HG02885 (cell line): ENCODE measurements at regions not wholly inside any gene's neighbourhood (a gene's known extent, or its start where the extent isn't known, plus 50 kb on each side); places are given as distances from the start of the nearest gene placed in this dataset.
A peak's percentile ranks its signal among the peaks of the same experiment; 100 is the strongest.
"Not testable (repeated sequence)": the region's sequence is repeated elsewhere in the genome, so short reads cannot be mapped to it uniquely, and the experiment has no call there.

ENCODE experiments used
- ATAC-seq: cut with Tn5 transposase; IDR thresholded peaks from one replicate; pipeline ENCODE4 v1.9.1; 2021; ENCODE audit warnings: mild to moderate bottlenecking; ENCODE audit not compliant: unreplicated experiment, poor library complexity

- ATAC-seq: peak; percentile 70
These were observed 97.8 kb upstream of the PMAIP1 start for GRCh38 chr18:59802031-59802430.

- no peak for ATAC-seq
These were observed 98.2 kb upstream of the PMAIP1 start for GRCh38 chr18:59801576-59801975.

- ATAC-seq: no peak
These were observed 98.9 kb upstream of the PMAIP1 start for GRCh38 chr18:59800897-59801296.

GRCh38 chr18:59799383-59800015, 100.3 kb upstream of the PMAIP1 start:
- no peak for ATAC-seq

- ATAC-seq: no peak
These were observed 98.7 kb upstream of the CCBE1 start for GRCh38 chr18:59795882-59796281.

GRCh38 chr18:59792353-59792752, 95.1 kb upstream of the CCBE1 start:
- ATAC-seq: no peak

GRCh38 chr18:59790346-59790936, 93.2 kb upstream of the CCBE1 start:
- not testable (repeated sequence) for ATAC-seq

- ATAC-seq: no peak
These were observed 91.5 kb upstream of the CCBE1 start for GRCh38 chr18:59788791-59789106.

GRCh38 chr18:59787998-59788790, 91.0 kb upstream of the CCBE1 start:
- no peak for ATAC-seq

- no peak for ATAC-seq
These were observed 87.5 kb upstream of the CCBE1 start for GRCh38 chr18:59784694-59785093.

GRCh38 chr18:59783138-59783537, 85.9 kb upstream of the CCBE1 start:
- peak; percentile 90 for ATAC-seq

- ATAC-seq: no peak
These were observed 82.8 kb upstream of the CCBE1 start for GRCh38 chr18:59779979-59780378.

- no peak for ATAC-seq
These were observed 81.2 kb upstream of the CCBE1 start for GRCh38 chr18:59778434-59778833.

- no peak for ATAC-seq
These were observed 80.4 kb upstream of the CCBE1 start for GRCh38 chr18:59777636-59778035.

- ATAC-seq: no peak
These were observed 72.1 kb upstream of the CCBE1 start for GRCh38 chr18:59769129-59769865.

GRCh38 chr18:59768409-59768808, 71.2 kb upstream of the CCBE1 start:
- no peak for ATAC-seq

- no peak for ATAC-seq
These were observed 70.5 kb upstream of the CCBE1 start for GRCh38 chr18:59767732-59768131.

GRCh38 chr18:59765343-59765742, 68.1 kb upstream of the CCBE1 start:
- ATAC-seq: no peak

GRCh38 chr18:59764281-59764680, 67.1 kb upstream of the CCBE1 start:
- ATAC-seq: no peak

- ATAC-seq: no peak
These were observed 66.4 kb upstream of the CCBE1 start for GRCh38 chr18:59763541-59764136.
